ENCODE measurements at regions not wholly inside any gene's neighbourhood (a gene's known extent, or its start where the extent isn't known, plus 50 kb on each side); places are given as distances from the start of the nearest gene placed in this dataset.
"Not testable (repeated sequence)": the region's sequence is repeated elsewhere in the genome, so short reads cannot be mapped to it uniquely, and the experiment has no call there.

DNA sequence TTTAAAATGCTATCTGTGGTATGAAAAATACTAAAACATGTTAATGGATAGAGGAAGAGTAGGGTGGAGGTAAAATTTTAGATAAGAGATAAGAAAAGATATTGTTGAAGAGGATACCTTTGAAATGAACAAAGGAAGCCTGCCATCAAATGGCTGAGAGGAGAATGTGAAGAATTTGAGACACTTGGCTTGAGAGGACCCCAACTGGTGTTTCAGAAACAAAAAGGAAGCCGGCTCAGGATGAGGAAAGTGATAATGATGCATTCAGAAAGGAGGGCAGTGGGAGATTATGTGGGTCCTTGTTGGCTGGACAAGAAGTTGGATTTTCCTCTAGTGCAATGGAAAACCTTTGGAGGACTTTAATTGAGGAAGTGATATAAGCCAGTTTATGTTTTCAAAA is 264.4 kb downstream of the DUSP6 start:
- DNase-seq = no peak

DNA sequence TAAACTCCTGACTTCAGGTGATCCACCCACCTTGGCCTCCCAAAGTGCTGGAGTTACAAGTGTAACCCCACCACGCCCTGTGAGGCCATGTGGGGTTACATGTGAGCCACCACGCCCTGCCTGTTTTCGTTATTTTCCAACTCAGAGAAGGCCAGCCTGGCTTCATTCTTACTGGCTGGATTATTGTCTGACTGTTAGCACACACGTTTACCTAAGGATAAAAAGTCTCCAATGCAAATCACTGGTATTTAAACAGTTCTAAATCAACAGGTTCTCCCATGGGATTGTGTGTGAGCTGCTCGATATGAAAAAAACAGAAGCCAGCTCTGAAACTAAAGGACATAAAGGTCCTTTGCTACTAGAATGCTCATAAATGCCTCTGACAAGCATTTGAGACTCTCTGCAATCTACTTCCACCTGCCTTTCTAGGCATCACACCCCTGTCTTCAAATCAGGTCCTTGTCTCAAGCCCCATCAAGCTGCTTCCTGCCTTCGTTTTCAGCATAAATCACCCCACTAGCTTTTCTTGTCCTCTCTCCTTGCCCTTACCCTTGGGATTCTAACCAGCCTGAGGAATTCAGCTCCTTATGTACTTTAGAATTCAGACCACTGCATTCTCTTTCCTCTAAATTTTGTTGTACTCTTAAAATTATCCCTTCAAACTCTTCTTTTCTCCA is 265.0 kb downstream of the DUSP6 start:
- no peak for DNase-seq

DNA sequence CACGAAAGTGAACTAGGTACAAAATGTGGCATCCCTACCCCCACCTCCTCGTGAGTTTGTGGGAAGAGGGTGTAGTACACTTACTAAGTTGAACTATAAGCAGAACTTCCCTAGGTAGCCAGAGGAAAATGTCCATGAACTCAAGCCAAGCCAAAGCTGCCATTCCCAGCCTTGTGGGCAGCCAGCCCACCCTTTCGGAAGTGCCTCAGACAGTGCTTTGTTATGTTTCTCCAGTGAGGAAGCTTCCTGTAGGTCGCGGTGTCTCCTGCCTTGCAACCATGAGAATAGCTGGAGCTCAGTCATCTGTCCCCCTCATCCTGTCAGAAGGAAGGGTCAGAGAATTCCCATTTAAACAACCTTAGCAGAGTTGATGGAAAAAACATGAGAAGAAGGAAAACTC is 266.9 kb downstream of the DUSP6 start:
- no peak for DNase-seq

DNA sequence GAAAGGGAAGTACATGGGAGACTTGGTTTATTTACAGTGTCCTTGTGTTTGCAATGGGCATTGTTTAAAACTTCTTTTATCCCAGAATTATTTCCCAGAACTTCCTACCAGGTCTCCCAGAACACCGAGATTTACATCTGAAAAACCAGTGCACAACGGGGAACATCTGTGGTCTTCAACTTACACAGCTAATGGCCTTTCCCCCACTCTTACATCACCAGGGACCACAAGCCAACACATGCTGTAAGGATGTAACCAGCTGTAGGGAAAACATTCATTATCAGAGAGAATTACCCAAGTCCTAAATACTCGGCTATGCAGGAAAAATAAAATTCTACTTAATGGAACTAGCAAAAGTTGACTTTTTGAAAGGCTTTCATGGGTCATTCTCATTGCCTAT is 267.6 kb downstream of the DUSP6 start:
- no peak for DNase-seq

DNA sequence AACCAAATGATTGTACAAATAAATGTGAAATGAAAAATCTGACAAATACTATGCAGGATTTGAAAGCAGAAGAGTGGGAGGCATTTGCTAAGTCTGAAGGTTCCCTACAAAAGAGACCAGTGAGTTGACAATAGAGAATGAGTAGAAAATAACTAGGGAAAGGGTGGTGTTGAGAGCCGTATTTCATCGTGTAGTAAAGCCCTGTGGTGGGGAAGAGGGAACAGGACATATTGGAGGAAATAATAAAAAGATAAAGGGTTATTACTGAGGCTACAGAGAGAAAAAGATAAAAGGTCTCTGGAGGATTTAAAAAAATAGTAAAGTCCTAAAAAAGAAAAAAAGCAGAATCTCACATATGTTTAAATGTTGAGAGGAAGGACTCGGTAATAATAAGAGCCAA is 268.8 kb downstream of the DUSP6 start:
- no peak for DNase-seq

DNA sequence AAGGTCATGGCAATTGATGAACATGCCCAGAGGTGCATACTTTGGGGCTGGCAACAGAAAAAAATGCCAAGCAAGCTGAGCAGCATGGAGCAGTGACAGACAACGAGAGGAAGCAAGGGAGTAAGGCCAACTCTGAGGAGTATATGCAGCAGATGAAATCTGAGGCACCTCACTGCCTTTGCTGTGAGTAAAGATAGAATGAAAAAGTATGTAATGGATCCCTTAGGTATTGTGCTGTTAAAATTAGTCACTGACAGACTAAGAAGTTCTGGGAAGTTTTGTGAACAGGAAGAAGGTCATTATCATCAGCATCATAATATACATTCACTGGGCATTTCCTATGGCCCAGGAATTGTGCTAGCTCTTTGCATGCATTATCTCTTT is 269.9 kb downstream of the DUSP6 start:
- DNase-seq = no peak

DNA sequence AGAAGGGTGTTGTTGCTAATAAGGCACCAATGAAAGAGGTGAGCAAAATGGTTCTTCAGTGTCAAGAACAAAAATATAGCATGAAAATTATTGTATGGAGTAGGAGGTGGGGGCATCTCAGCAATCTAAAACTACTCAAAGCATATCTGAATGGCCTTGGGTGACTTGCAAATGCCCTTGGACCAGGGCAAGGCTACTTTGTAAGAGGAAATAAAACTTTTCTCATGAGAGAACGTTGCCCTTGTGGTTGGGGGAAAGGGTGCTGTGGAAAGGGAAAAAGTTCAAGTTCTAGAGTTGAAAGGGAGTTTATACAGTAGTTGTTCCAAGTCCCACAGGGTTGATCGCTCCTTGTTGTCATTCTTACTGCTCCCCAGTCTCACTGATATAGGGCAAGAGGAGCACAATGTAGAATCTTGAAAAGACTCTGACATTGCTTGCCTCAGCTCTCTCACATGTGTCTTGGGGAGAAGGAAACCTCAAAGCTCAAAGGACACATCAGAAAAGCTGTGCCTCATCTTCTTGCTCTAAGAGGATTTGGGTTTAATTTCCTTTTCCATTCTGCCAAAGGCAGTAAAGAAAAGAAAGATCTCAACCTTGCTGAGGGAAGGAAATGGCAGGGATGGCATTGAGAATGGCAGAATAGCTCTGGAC is 270.5 kb downstream of the DUSP6 start:
- DNase-seq = no peak

DNA sequence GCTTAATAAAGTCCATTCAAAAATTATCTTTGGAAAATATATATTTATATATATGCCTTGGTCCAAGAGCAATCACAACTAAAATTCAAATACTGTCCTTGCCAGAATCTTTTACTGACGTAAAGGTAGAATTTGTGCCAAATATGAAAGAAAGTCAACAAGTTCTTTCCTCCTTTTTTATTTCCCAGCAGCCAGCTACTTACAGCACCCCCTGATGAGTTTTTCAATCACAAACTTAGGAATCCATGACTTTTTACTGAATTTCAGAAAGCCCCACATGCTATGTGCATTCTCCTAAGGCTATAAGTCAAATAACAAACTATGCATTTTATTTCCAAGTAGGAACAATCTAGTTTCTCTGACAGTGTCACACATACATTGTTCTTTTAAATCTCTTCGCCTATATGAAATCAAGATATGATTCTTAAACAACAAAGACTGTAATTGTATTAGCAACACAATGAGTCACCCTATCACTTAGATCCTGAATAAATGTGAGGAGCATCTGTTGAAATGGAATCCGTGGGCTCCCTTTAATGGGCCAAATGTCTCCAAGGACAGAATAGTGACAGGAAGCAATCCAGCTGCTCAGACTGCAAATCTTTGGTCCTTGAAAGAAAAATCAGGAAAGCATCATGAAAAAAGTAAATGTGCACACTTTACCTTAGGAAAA is 271.4 kb downstream of the DUSP6 start:
- DNase-seq = no peak

DNA sequence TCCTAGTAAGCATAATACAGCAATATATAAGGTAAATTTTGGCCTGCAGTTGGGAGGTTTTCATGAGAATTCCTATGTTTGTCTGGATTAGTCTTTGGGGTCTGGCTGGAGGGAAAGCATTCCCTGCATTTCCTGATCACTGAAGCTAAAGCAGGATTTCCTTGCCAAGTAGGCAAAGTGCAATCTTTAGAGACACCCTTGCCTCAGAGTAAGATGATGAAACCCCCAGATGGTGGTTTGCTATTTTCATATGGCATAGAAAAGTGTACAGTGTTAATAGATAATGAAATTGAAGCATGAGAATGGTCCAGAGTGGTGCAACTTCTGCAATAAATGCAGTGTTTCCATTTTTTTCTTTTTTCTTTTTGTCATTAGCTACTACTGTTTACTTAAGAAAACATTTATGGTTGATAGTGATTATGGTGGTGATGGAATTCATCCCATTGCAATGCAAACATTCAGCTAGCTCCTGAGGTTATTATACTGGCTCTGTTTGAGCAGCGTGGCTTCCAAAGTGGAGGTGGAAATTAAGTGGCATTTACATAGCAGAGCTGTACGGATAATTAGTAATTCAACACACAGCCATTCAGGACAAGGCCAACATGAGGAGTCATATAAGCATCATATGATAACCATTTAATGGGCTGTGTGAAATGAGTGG is 276.3 kb downstream of the DUSP6 start:
- DNase-seq = no peak

DNA sequence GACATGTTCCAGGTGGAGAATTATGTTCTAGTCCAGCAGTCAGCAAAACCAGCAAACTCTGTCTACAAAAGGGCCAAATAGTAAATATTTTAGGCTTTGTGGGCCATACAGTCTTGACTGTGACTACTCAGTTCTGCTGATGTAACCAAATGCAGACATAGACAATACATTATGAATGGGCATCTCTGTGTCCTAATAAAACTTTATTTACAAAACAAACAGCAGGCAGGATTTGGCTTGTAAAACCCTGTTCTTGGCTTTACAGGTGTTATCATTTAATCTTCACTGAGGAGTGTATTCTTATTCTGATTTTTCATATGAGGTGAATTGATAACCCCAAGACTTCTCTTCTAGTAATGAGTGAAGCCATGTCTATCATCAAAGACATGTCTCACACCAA is 278.6 kb downstream of the DUSP6 start:
- DNase-seq = no peak

DNA sequence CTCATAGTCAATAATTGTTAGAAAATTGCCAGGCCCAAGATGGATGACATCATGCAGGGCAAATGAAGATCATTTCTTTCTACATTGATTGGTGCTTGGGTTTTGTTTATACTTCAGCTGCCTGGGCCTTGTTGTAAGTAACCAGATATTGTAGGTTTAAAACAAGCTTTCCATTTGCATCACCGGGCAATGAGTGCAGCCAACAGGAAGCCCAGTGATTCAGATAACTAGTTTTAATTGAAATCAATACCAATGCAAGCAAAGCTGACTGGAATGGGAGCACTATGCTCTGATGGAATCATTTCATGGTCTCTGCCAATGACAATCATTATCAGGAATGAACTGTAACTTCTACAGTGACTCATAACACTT is 279.3 kb downstream of the DUSP6 start:
- no peak for DNase-seq

DNA sequence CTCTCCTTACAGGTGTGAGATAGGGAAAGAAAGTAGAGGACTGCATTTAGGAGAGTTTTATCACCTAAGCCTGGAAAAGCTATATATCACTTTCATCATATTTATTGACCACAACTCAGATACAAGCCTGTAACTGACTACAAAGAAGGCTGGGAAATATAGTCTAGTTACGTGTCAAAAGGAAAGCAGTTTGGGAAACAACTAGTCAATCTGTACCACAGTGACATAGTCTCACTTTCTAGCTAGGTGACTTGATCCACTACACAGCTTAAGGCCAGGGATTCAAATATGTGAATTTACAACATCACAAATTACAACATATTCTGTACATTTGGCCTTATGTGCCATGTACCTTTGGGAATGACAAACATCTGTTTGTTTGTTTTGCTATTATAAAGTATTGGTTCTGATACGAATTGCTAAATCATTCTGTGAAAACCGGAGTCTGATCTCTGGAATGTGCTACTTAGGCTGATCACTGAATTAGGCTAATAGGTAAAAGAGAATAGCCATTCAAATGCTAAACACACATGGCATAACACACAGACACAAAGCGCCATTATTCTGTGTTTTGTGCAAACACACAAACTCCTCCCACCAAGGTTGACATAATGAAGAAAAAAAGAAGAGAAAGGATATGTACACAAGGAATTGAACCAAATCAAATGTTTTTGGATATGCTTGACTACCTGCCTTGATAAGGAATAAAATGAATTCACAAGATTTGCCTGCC is 279.8 kb downstream of the DUSP6 start:
- no peak for DNase-seq

DNA sequence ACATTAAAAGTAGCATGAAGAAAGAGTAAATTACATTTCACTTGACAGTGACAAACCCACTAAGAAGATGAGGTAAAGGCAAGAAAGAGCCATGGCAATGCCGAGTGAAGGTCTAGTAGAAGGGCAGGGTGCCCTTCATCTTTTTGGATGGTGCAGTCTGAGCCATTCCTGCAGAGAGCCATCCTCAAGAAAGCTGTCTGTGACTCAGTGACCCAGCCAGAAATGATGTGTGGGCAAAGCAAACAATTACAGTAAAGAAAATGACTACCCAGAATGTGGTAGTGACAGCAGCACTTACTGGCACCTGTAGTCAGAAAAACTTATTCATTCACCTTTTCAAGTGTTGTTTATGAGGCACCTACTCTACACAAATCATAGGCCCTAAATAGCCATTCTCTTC is 281.7 kb downstream of the DUSP6 start:
- no peak for DNase-seq

DNA sequence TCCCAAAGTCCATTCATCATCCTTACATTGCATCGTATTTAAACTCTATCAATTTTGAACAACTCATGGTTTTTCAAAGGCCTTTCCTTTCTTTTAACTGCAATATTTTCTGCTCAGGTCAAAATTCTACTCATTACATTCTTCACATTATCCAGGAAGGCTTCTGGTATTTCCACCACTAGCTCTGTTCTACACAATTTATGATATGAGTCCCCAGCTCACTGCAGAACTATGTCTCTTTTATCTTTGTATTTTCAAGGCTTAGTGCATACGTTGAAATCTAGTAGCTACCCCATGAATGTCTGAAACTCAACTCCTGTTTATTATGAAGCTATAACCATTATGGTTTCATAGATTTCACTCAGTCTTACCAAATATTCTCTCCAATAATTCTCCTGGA is 282.9 kb downstream of the DUSP6 start:
- DNase-seq = no peak

DNA sequence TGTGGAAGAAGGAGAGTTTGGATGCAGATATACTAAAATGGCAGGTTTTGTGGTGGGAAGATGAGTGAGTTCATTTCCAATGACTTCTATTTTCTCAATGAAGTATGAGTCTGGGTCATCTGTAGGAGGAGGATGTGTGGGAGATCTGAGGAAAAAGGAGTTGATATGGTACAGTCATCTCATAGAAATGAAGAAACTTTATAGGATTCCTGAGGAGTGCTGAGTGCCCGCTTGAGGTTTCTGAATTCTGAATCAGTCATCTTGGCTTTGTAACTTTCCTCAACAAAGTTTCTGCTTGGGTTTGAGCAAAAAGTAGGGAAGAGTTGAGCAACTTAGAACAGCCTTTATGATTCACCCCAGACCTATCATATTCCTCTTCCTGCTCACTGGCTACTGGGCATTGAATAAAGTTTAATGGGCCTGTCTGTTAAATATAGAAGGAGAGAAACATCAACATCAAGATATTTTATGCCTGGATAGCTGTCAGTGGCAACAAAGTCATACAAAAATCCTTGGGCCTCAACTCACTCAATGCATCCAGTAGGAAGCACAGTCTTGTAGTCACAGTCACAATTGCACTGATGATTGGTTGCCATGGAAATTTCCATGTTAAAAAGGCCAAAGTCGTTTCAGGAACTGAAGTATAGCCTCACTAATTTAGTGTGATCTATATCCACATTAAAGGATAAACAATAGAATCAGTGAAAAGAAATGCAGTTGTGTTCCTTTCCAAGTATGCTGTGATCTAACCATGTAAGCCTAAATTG is 284.7 kb downstream of the DUSP6 start:
- DNase-seq = no peak

DNA sequence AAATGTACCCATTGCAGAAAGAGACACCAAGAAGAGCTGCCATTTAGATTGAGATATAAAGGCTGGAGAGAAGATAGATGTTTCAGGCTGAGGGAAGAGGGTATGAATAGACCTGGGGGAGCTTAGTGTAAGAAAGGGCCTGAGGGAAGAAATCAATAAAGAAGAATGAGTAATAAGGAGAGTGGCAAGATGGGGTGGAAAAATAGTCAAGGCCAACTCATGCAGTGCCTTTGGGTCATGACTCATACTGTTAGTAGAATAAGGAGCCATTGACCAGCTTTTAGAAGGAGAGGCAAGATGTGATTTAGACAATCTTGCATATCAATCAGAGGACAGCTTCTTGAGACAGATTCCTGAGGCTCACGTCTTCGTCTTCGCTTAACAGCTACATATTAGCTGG is 287.5 kb downstream of the DUSP6 start:
- no peak for DNase-seq

DNA sequence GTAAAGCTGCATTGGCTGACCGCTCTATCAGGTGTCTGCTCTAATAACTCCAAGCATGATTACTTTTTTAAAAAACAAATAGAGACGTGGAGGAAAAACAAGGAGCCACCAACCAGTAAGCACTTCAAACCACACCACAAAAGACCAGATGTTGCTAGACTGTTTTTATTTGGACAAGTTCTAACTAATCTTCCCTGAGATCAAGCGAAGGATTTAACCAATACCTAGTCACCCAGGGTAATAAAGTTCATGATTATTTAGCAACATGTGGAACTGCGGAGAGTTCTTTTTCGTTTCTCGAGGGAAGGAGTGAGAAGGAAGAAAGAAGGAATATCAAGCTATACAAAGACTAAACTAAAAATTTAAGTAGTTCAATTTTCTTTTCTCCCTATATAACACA is 288.1 kb downstream of the DUSP6 start:
- DNase-seq = no peak

DNA sequence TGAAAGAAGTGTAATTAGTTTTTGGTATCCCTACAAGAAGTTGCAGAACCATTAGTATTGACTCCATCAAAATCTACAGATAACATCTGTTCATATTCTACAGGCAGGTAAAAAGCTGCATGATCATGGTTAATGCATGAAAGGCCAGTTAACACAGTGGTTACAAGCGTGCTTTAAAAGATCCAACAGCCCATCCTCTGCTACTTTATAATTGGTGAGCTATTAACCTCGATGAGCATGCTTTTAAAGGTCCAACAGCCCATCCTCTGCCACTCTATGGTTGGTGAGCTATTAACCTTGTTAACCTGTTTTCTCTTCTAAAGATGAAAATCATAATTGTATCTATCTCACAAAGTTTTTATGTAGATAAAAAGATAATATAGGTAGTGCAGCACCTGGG is 289.3 kb downstream of the DUSP6 start:
- DNase-seq = no peak

DNA sequence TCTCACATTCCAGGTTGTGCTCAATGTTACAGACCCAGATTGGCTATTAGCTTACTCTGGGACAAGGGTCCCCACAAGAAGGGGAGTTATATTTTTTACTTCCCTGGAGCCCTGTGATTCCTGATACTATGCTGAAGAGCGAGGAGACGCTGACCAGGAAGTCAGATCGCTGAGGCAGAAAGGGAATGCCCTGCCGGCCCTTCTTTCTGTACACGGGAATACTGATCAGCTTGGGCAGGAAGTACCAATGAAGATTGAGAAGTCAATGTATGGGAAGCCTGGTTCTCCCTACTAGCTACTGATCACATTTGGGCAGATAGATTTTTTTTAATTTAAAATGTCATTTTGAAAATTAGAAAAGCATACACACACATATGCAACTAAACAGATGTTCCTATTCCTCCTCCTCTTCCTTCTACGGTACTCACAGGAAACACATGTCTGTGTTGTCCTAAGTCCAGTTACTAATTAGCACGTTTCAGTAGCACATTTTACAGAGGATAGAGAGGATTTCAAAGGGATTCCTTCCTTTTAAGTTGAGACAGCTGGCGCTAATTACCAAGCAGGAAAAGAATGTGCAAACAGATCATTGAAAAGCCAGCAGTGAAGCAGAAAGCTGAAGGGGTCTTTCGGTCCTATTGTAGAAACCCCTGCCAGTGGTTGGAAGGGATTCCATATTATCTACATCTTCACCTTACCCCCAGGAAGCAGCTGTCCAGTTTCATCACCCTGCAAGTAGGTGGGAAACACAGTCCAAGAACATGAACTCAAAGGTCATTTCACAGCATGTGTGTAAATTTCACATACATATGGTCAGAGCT is 292.4 kb downstream of the DUSP6 start:
- no peak for DNase-seq

DNA sequence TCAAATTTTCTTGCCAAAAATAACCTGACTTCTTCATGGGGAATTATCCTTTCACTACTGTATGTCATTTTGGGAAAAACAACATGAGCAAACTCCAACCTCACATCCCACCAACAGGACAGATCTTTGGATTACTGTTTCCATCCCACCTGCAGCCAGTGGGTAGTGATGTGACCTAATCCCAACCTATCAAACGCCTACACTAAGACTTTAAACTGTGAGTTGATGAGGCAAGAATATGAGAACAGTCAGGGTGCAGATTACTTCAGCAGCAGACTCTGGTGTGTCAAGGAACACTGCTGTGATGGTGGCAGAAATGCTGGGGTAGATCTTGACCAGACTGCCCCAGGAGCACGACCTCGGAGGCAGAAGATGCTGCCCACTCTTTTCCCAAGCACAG is 293.2 kb downstream of the DUSP6 start:
- no peak for DNase-seq

DNA sequence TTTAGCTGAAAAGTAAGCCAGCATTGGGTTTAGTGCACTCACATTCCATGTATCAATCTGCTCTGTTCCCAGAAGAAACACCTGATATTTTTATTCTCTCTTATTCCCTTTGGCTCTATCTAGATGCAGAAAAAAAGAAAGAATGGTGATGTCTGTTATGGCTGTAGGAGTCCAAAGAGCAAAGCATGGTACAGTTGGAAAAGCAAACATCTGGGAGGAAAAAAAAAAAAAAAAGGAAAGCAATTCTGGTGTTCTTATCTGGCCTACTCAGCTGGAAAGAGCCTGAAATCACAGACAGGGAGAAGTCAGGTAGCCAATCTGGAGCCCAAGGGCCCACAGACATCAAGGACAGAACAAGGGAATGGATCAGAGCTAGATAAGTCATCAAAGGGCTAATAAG is 293.9 kb downstream of the DUSP6 start:
- DNase-seq = no peak

DNA sequence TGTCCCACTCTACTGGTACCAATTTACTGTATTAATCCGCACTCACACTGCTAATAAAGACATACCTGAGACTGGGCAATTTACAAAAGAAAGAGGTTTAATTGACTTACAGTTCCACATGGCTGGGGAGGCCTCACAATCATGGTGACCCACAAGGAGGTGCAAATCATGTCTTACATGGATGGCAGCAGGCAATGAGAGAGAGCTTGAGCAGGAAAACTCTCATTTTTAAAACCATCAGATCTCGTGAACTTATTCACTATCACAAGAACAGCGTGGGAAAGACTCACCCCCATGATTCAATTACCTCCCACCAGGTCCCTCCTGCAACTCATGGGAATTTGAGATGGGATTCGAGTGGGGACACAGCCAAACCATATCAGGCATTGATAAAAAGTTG is 298.5 kb downstream of the DUSP6 start:
- not testable (repeated sequence) for DNase-seq
